GM08714 (cell line): ENCODE measurements at regions not wholly inside any gene's neighbourhood (a gene's known extent, or its start where the extent isn't known, plus 50 kb on each side); places are given as distances from the start of the nearest gene placed in this dataset.

Experiments used
- H3K4me3 ChIP-seq: fragments of 200-500 bp; sonication (Bioruptor generic); 2 replicates; pipeline ENCODE4 v1.5.1; 2014; ENCODE audit warnings: mild to moderate bottlenecking, low read length, inconsistent platforms
- ZNF274 ChIP-seq: IDR thresholded peaks from 2 replicates; pipeline ENCODE4 v1.6.1; 2012; ENCODE audit warnings: mild to moderate bottlenecking, low read depth, low read length

GRCh38 chr6:53718597-53719460, 53.3 kb upstream of the KLHL31 start:
- no peak overlapping the region for H3K4me3 ChIP-seq
- no peak for TF ChIP-seq ZNF274

- no peak overlapping the region for H3K4me3 ChIP-seq
- no peak for TF ChIP-seq ZNF274
Measured at GRCh38 chr6:53717566-53717965, 52.0 kb upstream of the KLHL31 start.

GRCh38 chr6:53715434-53715833, 49.9 kb upstream of the KLHL31 start:
- no peak overlapping the region for H3K4me3 ChIP-seq
- TF ChIP-seq ZNF274 = no peak
